ENCODE measurements at regions not wholly inside any gene's neighbourhood (a gene's known extent, or its start where the extent isn't known, plus 50 kb on each side); places are given as distances from the start of the nearest gene placed in this dataset.

GRCh38 chr6:19342616-19343015, 494.6 kb upstream of the ID4 start:
- TF ChIP-seq, protein P1, sequence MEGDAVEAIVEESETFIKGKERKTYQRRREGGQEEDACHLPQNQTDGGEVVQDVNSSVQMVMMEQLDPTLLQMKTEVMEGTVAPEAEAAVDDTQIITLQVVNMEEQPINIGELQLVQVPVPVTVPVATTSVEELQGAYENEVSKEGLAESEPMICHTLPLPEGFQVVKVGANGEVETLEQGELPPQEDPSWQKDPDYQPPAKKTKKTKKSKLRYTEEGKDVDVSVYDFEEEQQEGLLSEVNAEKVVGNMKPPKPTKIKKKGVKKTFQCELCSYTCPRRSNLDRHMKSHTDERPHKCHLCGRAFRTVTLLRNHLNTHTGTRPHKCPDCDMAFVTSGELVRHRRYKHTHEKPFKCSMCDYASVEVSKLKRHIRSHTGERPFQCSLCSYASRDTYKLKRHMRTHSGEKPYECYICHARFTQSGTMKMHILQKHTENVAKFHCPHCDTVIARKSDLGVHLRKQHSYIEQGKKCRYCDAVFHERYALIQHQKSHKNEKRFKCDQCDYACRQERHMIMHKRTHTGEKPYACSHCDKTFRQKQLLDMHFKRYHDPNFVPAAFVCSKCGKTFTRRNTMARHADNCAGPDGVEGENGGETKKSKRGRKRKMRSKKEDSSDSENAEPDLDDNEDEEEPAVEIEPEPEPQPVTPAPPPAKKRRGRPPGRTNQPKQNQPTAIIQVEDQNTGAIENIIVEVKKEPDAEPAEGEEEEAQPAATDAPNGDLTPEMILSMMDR (IDR thresholded peaks at IDR 0.05), result no peak
- no peaks in the 10 kb centered on the region for H3K27me3 Mint-ChIP-seq (ENCODE audit: low read depth)
- DNase-seq (ENCODE audit: low spot score), result no peak

GRCh38 chr6:19349429-19349828, 487.7 kb upstream of the ID4 start:
- H3K27me3 Mint-ChIP-seq (ENCODE audit: low read depth), result no peaks in the 10 kb centered on the region
- H3K4me1 Mint-ChIP-seq (ENCODE audit: low read depth), result no peaks in the 10 kb centered on the region
- H3K36me3 Mint-ChIP-seq (ENCODE audit: low read depth), result no peaks in the 10 kb centered on the region
- no peak overlapping the region for H3K27ac Mint-ChIP-seq (ENCODE audit: unreplicated experiment)
- TF ChIP-seq, protein P1 (IDR thresholded peaks at IDR 0.05), result no peak
- H3K9me3 Mint-ChIP-seq (ENCODE audit: low read depth), result peaks cover 12% of the 10 kb centered on the region
- no peak for DNase-seq (ENCODE audit: low spot score)
- H3K4me3 Mint-ChIP-seq (ENCODE audit: unreplicated experiment), result no peak overlapping the region

More at GRCh38 chr6:19342616-19343015, 494.6 kb upstream of the ID4 start:
- H3K4me1 Mint-ChIP-seq (ENCODE audit: low read depth), result no peaks in the 10 kb centered on the region
- H3K9me3 Mint-ChIP-seq (ENCODE audit: low read depth), result peaks cover 9% of the 10 kb centered on the region
- no peak overlapping the region for H3K27ac Mint-ChIP-seq (ENCODE audit: unreplicated experiment)
- peaks cover 2% of the 10 kb centered on the region for H3K36me3 Mint-ChIP-seq (ENCODE audit: low read depth)
- no peak overlapping the region for H3K4me3 Mint-ChIP-seq (ENCODE audit: unreplicated experiment)

GRCh38 chr6:19354181-19354580, 483.0 kb upstream of the ID4 start:
- H3K27ac Mint-ChIP-seq (ENCODE audit: unreplicated experiment), result no peak overlapping the region
- no peaks in the 10 kb centered on the region for H3K36me3 Mint-ChIP-seq (ENCODE audit: low read depth)
- no peak overlapping the region for H3K4me3 Mint-ChIP-seq (ENCODE audit: unreplicated experiment)
- H3K4me1 Mint-ChIP-seq (ENCODE audit: low read depth), result peaks cover under 1% of the 10 kb centered on the region
- DNase-seq (ENCODE audit: low spot score), result no peak
- TF ChIP-seq, protein P1 (IDR thresholded peaks at IDR 0.05), result no peak
- H3K27me3 Mint-ChIP-seq (ENCODE audit: low read depth), result no peaks in the 10 kb centered on the region
- peaks cover 4% of the 10 kb centered on the region for H3K9me3 Mint-ChIP-seq (ENCODE audit: low read depth)

- peaks cover 2% of the 10 kb centered on the region for H3K4me1 Mint-ChIP-seq (ENCODE audit: low read depth)
- no peaks in the 10 kb centered on the region for H3K27me3 Mint-ChIP-seq (ENCODE audit: low read depth)
- TF ChIP-seq, protein P1 (IDR thresholded peaks at IDR 0.05), result no peak
- no peak for DNase-seq (ENCODE audit: low spot score)
- H3K27ac Mint-ChIP-seq (ENCODE audit: unreplicated experiment), result no peak overlapping the region
- H3K36me3 Mint-ChIP-seq (ENCODE audit: low read depth), result no peaks in the 10 kb centered on the region
- no peak overlapping the region for H3K4me3 Mint-ChIP-seq (ENCODE audit: unreplicated experiment)
- no peaks in the 10 kb centered on the region for H3K9me3 Mint-ChIP-seq (ENCODE audit: low read depth)
These were observed 480.5 kb upstream of the ID4 start for GRCh38 chr6:19356692-19357091.

GRCh38 chr6:19362396-19362795, 474.8 kb upstream of the ID4 start:
- TF ChIP-seq, protein P1 (IDR thresholded peaks at IDR 0.05), result no peak

More at GRCh38 chr6:19362396-19362795, 474.8 kb upstream of the ID4 start:
- H3K4me3 Mint-ChIP-seq (ENCODE audit: unreplicated experiment), result no peak overlapping the region
- no peak overlapping the region for H3K27ac Mint-ChIP-seq (ENCODE audit: unreplicated experiment)
- peaks cover 2% of the 10 kb centered on the region for H3K4me1 Mint-ChIP-seq (ENCODE audit: low read depth)
- H3K9me3 Mint-ChIP-seq (ENCODE audit: low read depth), result peaks cover 6% of the 10 kb centered on the region
- no peaks in the 10 kb centered on the region for H3K27me3 Mint-ChIP-seq (ENCODE audit: low read depth)
- H3K36me3 Mint-ChIP-seq (ENCODE audit: low read depth), result no peaks in the 10 kb centered on the region
- no peak for DNase-seq (ENCODE audit: low spot score)
